HCT116 (cell line): ENCODE measurements at regions not wholly inside any gene's neighbourhood (a gene's known extent, or its start where the extent isn't known, plus 50 kb on each side); places are given as distances from the start of the nearest gene placed in this dataset.

Source experiments
- EZH2 ChIP-seq: fragments of 200-600 bp; sonication (generic); IDR thresholded peaks from 2 replicates; pipeline ENCODE4 v1.6.1; 2017; ENCODE audit warnings: antibody characterized with exemption, mixed run types
- POLR2A ChIP-seq: IDR thresholded peaks from 2 replicates; pipeline ENCODE4 v1.7.0; 2011; ENCODE audit warnings: borderline replicate concordance; ENCODE audit not compliant: insufficient read depth, insufficient read length; ENCODE audit errors: extremely low read depth
- SP1 ChIP-seq: IDR thresholded peaks from 2 replicates; pipeline ENCODE4 v1.6.1; 2012; ENCODE audit warnings: low read depth
- TF ChIP-seq, protein P1 (sequence below), 3 experiments: fragments of 200-600 bp in 1 of 3; sonication (generic) in 1 of 3; IDR thresholded peaks in 2 of 3; conservative IDR thresholded peaks in 1 of 3; 2 replicates each; pipeline ENCODE4 v1.5.1; 2012 to 2017; ENCODE audit warnings: low read depth in 2 of 3, low read length in 2 of 3, antibody characterized with exemption in 1 of 3, borderline replicate concordance in 1 of 3, control low read depth in 1 of 3, mild to moderate bottlenecking in 1 of 3, mixed read lengths in 1 of 3, mixed run types in 1 of 3, moderate library complexity in 1 of 3; ENCODE audit not compliant: insufficient read depth in 1 of 3

DNA sequence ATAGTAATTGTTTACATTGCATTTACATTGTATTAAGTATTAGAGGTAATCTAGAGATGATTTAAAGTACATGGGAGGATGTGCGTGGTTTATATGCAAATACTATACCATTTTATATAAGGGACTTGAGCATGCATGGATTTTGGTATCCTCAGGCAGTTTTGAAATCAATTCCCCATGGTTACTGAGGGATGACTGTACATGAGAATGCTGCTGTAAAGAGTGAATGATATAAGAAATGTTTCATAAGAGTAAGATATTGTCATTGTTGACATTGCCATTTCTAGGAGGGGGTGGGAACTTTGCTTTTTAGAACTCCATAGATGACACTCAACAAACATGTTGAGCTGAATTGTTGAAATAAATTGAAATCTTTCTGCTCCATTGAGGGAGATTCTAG lies 185.0 kb downstream of the SEMA6A start:
- TF ChIP-seq POLR2A (no peak), EZH2 (no peak), SP1 (no peak)
- TF ChIP-seq, protein P1, sequence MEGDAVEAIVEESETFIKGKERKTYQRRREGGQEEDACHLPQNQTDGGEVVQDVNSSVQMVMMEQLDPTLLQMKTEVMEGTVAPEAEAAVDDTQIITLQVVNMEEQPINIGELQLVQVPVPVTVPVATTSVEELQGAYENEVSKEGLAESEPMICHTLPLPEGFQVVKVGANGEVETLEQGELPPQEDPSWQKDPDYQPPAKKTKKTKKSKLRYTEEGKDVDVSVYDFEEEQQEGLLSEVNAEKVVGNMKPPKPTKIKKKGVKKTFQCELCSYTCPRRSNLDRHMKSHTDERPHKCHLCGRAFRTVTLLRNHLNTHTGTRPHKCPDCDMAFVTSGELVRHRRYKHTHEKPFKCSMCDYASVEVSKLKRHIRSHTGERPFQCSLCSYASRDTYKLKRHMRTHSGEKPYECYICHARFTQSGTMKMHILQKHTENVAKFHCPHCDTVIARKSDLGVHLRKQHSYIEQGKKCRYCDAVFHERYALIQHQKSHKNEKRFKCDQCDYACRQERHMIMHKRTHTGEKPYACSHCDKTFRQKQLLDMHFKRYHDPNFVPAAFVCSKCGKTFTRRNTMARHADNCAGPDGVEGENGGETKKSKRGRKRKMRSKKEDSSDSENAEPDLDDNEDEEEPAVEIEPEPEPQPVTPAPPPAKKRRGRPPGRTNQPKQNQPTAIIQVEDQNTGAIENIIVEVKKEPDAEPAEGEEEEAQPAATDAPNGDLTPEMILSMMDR (IDR thresholded peaks at IDR 0.05 in 2 of 3, conservative IDR thresholded peaks at IDR 0.05 in 1 of 3; ENCODE audit: borderline replicate concordance in 1 of 3, insufficient read depth in 1 of 3, low read depth in 2 of 3, low read length in 2 of 3) = no peak
